ENCODE measurements at regions not wholly inside any gene's neighbourhood (a gene's known extent, or its start where the extent isn't known, plus 50 kb on each side); places are given as distances from the start of the nearest gene placed in this dataset.

GRCh38 chr3:187941848-187942194 lies 196.6 kb upstream of the BCL6 start:
- H4K20me1 ChIP-seq (ENCODE audit: insufficient read depth): no peaks in the 10 kb centered on the region
- H3K27me3 ChIP-seq (ENCODE audit: insufficient read depth, low read length): no peaks in the 10 kb centered on the region; the same call in 1 of the 2 replicates
- H3K79me2 ChIP-seq (ENCODE audit: insufficient read depth, low read length): no peaks in the 10 kb centered on the region
- no peaks in the 10 kb centered on the region for H3K9me3 ChIP-seq (ENCODE audit: control insufficient read depth in 1 of 2, insufficient read depth in 1 of 2, low read depth in 1 of 2, low read length in 2 of 2)
- ATAC-seq: no peak
- ChIA-PET RAD21 (ENCODE audit: low non-redundant PET in 1 of 2, low total read pairs in 2 of 2, uncharacterized antibody in 2 of 2, unreplicated experiment in 2 of 2) (no interaction called here), POLR2A (no interaction called here), CTCF (no interaction called here)
- intact Hi-C loops (cut with micrococcal nuclease): no loop called here
- no peak for DNase-seq (ENCODE audit: low read depth, low spot score)
- H3K9me2 ChIP-seq (ENCODE audit: insufficient read depth): no peaks in the 10 kb centered on the region
- no TSS peak for BruUV-seq (replicated peaks)
- no peak overlapping the region for H3K9ac ChIP-seq (ENCODE audit: low read length)
- no peak overlapping the region for H2AFZ ChIP-seq (ENCODE audit: low read depth, low read length, poor library complexity, severe bottlenecking)
- H3K27ac ChIP-seq (ENCODE audit: low read depth, low read length): no peak overlapping the region
- no peak for TF ChIP-seq RAD21 (IDR thresholded peaks at IDR 0.05; ENCODE audit: low read depth)
- no peak for TF ChIP-seq ELF1 (IDR thresholded peaks at IDR 0.05; ENCODE audit: borderline replicate concordance, low read depth)
- TF ChIP-seq ZFX (IDR thresholded peaks at IDR 0.05): no peak
- no peak for TF ChIP-seq JUND (IDR thresholded peaks at IDR 0.05)
- TF ChIP-seq, protein P1, sequence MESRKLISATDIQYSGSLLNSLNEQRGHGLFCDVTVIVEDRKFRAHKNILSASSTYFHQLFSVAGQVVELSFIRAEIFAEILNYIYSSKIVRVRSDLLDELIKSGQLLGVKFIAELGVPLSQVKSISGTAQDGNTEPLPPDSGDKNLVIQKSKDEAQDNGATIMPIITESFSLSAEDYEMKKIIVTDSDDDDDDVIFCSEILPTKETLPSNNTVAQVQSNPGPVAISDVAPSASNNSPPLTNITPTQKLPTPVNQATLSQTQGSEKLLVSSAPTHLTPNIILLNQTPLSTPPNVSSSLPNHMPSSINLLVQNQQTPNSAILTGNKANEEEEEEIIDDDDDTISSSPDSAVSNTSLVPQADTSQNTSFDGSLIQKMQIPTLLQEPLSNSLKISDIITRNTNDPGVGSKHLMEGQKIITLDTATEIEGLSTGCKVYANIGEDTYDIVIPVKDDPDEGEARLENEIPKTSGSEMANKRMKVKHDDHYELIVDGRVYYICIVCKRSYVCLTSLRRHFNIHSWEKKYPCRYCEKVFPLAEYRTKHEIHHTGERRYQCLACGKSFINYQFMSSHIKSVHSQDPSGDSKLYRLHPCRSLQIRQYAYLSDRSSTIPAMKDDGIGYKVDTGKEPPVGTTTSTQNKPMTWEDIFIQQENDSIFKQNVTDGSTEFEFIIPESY (IDR thresholded peaks at IDR 0.05; ENCODE audit: extremely low read depth, insufficient replicate concordance, low read length): no peak
- TF ChIP-seq CBX3 (IDR thresholded peaks at IDR 0.05; ENCODE audit: low read depth): no peak
- TF ChIP-seq MAX (IDR thresholded peaks at IDR 0.05): no peak
- H3K36me3 ChIP-seq (ENCODE audit: control insufficient read depth in 1 of 2, insufficient read depth in 2 of 2, low read length in 2 of 2): no peaks in the 10 kb centered on the region
- no peaks in the 10 kb centered on the region for H3K4me1 ChIP-seq (ENCODE audit: control insufficient read depth in 1 of 2, insufficient read depth in 2 of 2, low read length in 2 of 2)
- H3K4me2 ChIP-seq (ENCODE audit: low read length): no peak overlapping the region
- H3K4me3 ChIP-seq (replicated peaks in 1 of 2; ENCODE audit: low read depth in 1 of 2, low read length in 2 of 2): no peak overlapping the region

DNA sequence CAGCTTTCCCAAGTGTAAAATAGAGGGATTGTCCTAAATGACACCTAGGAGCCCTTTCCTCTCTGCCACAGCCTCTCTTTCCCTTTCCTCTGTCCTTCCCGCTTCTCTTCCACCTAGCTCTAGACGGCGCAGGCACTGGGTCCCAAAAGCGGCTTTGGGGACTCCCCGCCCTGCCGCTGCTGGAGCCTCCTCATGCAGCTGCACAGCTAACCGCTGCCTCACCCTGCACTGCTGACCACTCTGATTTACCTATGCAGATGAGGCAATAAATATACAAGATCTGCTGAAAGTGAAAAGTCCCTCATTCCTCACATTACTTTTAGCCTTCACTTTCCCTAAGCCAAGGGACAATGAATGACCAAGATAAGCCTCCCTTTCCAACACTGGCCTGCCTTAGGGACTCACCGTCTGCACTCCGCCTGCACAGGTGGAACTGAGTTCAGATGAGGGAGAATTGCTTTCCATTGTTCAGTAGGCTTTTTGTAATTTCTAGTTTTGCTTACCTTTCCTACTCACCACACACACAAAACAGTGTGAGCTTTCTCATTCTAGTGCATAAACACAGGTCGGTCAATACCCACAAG lies 197.5 kb upstream of the BCL6 start:
- Histone ChIP-seq H3K4me1 (ENCODE audit: control insufficient read depth in 1 of 2, insufficient read depth in 2 of 2, low read length in 2 of 2) (no peaks in the 10 kb centered on the region), H3K9me2 (ENCODE audit: insufficient read depth) (no peaks in the 10 kb centered on the region), H3K4me2 (ENCODE audit: low read length) (no peak overlapping the region), H3K9me3 (ENCODE audit: control insufficient read depth in 1 of 2, insufficient read depth in 1 of 2, low read depth in 1 of 2, low read length in 2 of 2) (no peaks in the 10 kb centered on the region), H4K20me1 (ENCODE audit: insufficient read depth) (no peaks in the 10 kb centered on the region), H3K4me3 (replicated peaks in 1 of 2; ENCODE audit: low read depth in 1 of 2, low read length in 2 of 2) (no peak overlapping the region), H3K36me3 (ENCODE audit: control insufficient read depth in 1 of 2, insufficient read depth in 2 of 2, low read length in 2 of 2) (no peaks in the 10 kb centered on the region), H3K79me2 (ENCODE audit: insufficient read depth, low read length) (no peaks in the 10 kb centered on the region), H3K27ac (ENCODE audit: low read depth, low read length) (no peak overlapping the region), H3K9ac (ENCODE audit: low read length) (no peak overlapping the region), H3K27me3 (ENCODE audit: insufficient read depth, low read length) (no peaks in the 10 kb centered on the region; the same call in 1 of the 2 replicates), H2AFZ (ENCODE audit: low read depth, low read length, poor library complexity, severe bottlenecking) (no peak overlapping the region)
- ChIA-PET CTCF (no interaction called here), POLR2A (no interaction called here), RAD21 (ENCODE audit: low non-redundant PET in 1 of 2, low total read pairs in 2 of 2, uncharacterized antibody in 2 of 2, unreplicated experiment in 2 of 2) (no interaction called here)
- TF ChIP-seq EZH2phosphoT487 (IDR thresholded peaks at IDR 0.05; ENCODE audit: borderline replicate concordance) (no peak), CTCF (IDR thresholded peaks at IDR 0.05 in 2 of 3, conservative IDR thresholded peaks at IDR 0.05 in 1 of 3; ENCODE audit: borderline replicate concordance in 1 of 3, insufficient read depth in 1 of 3, low read depth in 2 of 3, low read length in 2 of 3) (no peak), MAX (IDR thresholded peaks at IDR 0.05) (no peak), CEBPB (IDR thresholded peaks at IDR 0.05; ENCODE audit: low read depth) (no peak), JUND (IDR thresholded peaks at IDR 0.05) (no peak), YY1 (IDR thresholded peaks at IDR 0.05; ENCODE audit: extremely low read depth, insufficient replicate concordance, low read depth, low read length) (no peak), SP1 (IDR thresholded peaks at IDR 0.05; ENCODE audit: low read depth) (no peak), RAD21 (IDR thresholded peaks at IDR 0.05; ENCODE audit: low read depth) (no peak), POLR2AphosphoS5 (IDR thresholded peaks at IDR 0.05; ENCODE audit: low read depth, low read length) (no peak), ZFX (IDR thresholded peaks at IDR 0.05) (no peak), TCF7L2 (IDR thresholded peaks at IDR 0.05; ENCODE audit: borderline replicate concordance, extremely low read depth, insufficient read depth, insufficient read length) (no peak), SIN3A (IDR thresholded peaks at IDR 0.05; ENCODE audit: low read depth) (no peak), FOSL1 (IDR thresholded peaks at IDR 0.05; ENCODE audit: low read depth) (no peak)
- ATAC-seq (no peak), DNase-seq (ENCODE audit: low read depth, low spot score) (no peak)
- intact Hi-C loops (cut with micrococcal nuclease): no loop called here
- no TSS peak for BruUV-seq (replicated peaks)

Data from HCT116 (cell line).